A673 (cell line): ENCODE measurements at regions not wholly inside any gene's neighbourhood (a gene's known extent, or its start where the extent isn't known, plus 50 kb on each side); places are given as distances from the start of the nearest gene placed in this dataset.

Source experiments
- BruUV-seq: library from RNA; stranded (reverse); fragments of 400-500 nt; replicated peaks from 2 replicates; lab custom pipeline; 2021; lab: Mats Ljungman, UMichigan
- CTCF ChIA-PET: fragments of 300-600 bp; sonication (Branson Sonifier 250); formaldehyde crosslinking; loops from one replicate; lab custom pipeline; 2022; ENCODE audit warnings: antibody characterized with exemption; lab: Charles Lee
- POLR2A ChIA-PET: fragments of 300-600 bp; sonication (Branson Sonifier 250); formaldehyde crosslinking; loops from one replicate; lab custom pipeline; 2022; ENCODE audit warnings: antibody characterized with exemption; ENCODE audit not compliant: low non-redundant PET; lab: Charles Lee
- DNase-seq: peaks from one replicate; pipeline ENCODE4 v3.0.0-alpha.2; 2015; ENCODE audit warnings: low spot score
- H3K27ac ChIP-seq: fragments of 200-600 bp; sonication (generic); 2 replicates; pipeline ENCODE4 v1.5.1; 2016; ENCODE audit warnings: mixed run types, low read depth, mild to moderate bottlenecking, mixed read lengths, antibody characterized with exemption, low read length; ENCODE audit not compliant: poor library complexity, severe bottlenecking
- H3K27me3 ChIP-seq: fragments of 200-600 bp; sonication (generic); replicated peaks from 2 replicates; pipeline ENCODE4 v1.6.1; 2017; ENCODE audit warnings: mixed run types, low read depth, mild to moderate bottlenecking, mixed read lengths, antibody characterized with exemption, low read length; ENCODE audit not compliant: insufficient read depth, poor library complexity
- H3K36me3 ChIP-seq: fragments of 200-600 bp; sonication (generic); 2 replicates; pipeline ENCODE4 v1.6.1; 2016; ENCODE audit warnings: mixed run types, mild to moderate bottlenecking, mixed read lengths, antibody characterized with exemption, low read length; ENCODE audit not compliant: insufficient read depth, poor library complexity, severe bottlenecking
- H3K4me1 ChIP-seq: fragments of 200-600 bp; sonication (generic); 2 replicates; pipeline ENCODE4 v1.6.1; 2017; ENCODE audit warnings: mixed run types, mild to moderate bottlenecking, mixed read lengths, antibody characterized with exemption, low read length; ENCODE audit not compliant: insufficient read depth, poor library complexity, severe bottlenecking
- H3K4me3 ChIP-seq: fragments of 200-600 bp; sonication (generic); 2 replicates; pipeline ENCODE4 v1.5.1; 2016; ENCODE audit warnings: low read depth, mixed run types, mild to moderate bottlenecking, mixed read lengths, low read length; ENCODE audit not compliant: poor library complexity, severe bottlenecking
- H3K9me3 ChIP-seq: fragments of 200-600 bp; sonication (generic); 2 replicates; pipeline ENCODE4 v1.6.1; 2016; ENCODE audit warnings: mixed run types, low read depth, mild to moderate bottlenecking, mixed read lengths, antibody characterized with exemption, low read length; ENCODE audit not compliant: poor library complexity, severe bottlenecking
- EZH2 ChIP-seq: fragments of 200-600 bp; sonication (generic); IDR thresholded peaks from 2 replicates; pipeline ENCODE4 v1.6.1; 2017; ENCODE audit warnings: borderline replicate concordance, low read depth, mild to moderate bottlenecking, mixed read lengths, antibody characterized with exemption, low read length; ENCODE audit not compliant: poor library complexity, severe bottlenecking
- intact Hi-C: fragments of 100-400 bp; cut with micrococcal nuclease; formaldehyde crosslinking; loops from one replicate; pipeline ENCODE4 v1.10.0; 2022; ENCODE audit not compliant: unreplicated experiment
- TF ChIP-seq, protein P1 (sequence below): fragments of 300-800, 200-600 bp; sonication (generic); conservative IDR thresholded peaks from 2 replicates; pipeline ENCODE4 v1.5.1; 2017; ENCODE audit warnings: low read depth, mild to moderate bottlenecking, antibody characterized with exemption, low read length, moderate library complexity, mixed read lengths

DNA sequence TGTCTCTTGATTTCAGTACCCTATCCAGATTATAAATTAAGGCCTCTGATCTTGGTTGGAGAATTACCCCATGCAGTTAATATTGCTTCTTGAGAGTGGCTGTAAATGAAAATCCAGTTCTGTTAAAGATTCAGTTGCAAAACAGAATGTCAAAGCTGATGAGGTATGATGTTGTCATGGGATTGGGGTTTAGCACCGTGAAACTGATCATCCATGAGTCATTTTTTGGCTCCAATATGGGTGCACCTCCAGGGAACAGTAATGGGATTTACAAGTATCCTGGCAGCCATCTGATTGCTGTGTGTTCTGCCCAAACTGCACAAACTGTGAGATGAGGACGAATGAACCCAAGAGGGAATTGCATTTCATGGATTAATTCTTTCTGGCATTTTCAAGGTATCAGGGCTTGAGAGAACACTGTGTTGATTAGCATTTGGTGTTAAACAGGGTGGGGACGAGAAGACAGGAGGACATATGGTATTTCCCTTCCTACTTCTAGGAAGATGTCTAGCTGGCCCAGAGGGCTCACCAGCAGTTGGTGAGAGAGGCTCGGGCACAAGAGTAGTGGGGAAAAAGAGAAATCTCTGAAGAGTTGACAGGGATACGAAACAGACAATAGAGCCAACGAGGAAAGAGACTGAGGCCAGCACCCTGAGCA lies 214.7 kb downstream of the GAS1 start:
- H3K27me3 ChIP-seq, result no peaks in the 10 kb centered on the region
- H3K4me3 ChIP-seq, result no peak overlapping the region
- H3K9me3 ChIP-seq, result no peaks in the 10 kb centered on the region
- H3K4me1 ChIP-seq, result peaks cover 23% of the 10 kb centered on the region
- ChIA-PET POLR2A (no interaction called here), CTCF (no interaction called here)
- no peaks in the 10 kb centered on the region for H3K36me3 ChIP-seq
- intact Hi-C loops, result no loop called here
- no peak for TF ChIP-seq EZH2
- TF ChIP-seq, protein P1, sequence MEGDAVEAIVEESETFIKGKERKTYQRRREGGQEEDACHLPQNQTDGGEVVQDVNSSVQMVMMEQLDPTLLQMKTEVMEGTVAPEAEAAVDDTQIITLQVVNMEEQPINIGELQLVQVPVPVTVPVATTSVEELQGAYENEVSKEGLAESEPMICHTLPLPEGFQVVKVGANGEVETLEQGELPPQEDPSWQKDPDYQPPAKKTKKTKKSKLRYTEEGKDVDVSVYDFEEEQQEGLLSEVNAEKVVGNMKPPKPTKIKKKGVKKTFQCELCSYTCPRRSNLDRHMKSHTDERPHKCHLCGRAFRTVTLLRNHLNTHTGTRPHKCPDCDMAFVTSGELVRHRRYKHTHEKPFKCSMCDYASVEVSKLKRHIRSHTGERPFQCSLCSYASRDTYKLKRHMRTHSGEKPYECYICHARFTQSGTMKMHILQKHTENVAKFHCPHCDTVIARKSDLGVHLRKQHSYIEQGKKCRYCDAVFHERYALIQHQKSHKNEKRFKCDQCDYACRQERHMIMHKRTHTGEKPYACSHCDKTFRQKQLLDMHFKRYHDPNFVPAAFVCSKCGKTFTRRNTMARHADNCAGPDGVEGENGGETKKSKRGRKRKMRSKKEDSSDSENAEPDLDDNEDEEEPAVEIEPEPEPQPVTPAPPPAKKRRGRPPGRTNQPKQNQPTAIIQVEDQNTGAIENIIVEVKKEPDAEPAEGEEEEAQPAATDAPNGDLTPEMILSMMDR, result no peak
- DNase-seq, result peak; percentile 90
- H3K27ac ChIP-seq, result no peak overlapping the region
- no TSS peak for BruUV-seq

DNA sequence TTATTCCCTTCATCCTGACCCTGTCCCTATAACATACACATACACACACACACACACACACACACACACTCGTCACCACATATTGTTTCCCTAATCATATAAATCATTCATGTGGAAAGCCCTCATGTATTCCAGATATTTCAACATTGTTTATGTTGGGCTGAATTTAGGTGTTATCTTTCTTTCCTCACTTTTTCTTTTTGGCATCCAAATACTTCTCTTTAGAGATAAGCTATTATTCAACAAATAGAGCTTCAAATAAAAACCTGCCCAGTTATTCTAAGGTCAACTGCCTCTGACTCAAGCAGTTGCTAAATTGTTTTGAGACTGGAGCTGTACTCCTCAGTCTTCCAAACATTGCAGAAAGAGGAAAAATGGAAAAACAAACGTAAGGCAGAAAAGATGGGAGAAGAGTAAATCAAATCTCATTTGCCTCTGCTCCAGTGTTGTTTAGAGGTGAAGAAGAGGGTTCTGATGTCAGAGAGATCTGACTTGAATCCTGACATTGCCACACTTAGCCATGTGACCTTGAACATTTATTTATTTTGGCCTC lies 215.7 kb downstream of the GAS1 start:
- H3K9me3 ChIP-seq, result no peaks in the 10 kb centered on the region
- no peak overlapping the region for H3K27ac ChIP-seq
- H3K4me1 ChIP-seq, result peaks cover 23% of the 10 kb centered on the region
- POLR2A ChIA-PET, result interaction anchor here (0.7 kb wide), 1 partner anchor 84 kb away, joined by 4 read pairs; no protein-coding TSS in a partner anchor
- no peak for TF ChIP-seq EZH2
- TF ChIP-seq, protein P1, result no peak
- DNase-seq, result no peak
- no peaks in the 10 kb centered on the region for H3K36me3 ChIP-seq
- intact Hi-C loops, result no loop called here
- CTCF ChIA-PET, result no interaction called here
- no peaks in the 10 kb centered on the region for H3K27me3 ChIP-seq
- H3K4me3 ChIP-seq, result no peak overlapping the region
- no TSS peak for BruUV-seq

DNA sequence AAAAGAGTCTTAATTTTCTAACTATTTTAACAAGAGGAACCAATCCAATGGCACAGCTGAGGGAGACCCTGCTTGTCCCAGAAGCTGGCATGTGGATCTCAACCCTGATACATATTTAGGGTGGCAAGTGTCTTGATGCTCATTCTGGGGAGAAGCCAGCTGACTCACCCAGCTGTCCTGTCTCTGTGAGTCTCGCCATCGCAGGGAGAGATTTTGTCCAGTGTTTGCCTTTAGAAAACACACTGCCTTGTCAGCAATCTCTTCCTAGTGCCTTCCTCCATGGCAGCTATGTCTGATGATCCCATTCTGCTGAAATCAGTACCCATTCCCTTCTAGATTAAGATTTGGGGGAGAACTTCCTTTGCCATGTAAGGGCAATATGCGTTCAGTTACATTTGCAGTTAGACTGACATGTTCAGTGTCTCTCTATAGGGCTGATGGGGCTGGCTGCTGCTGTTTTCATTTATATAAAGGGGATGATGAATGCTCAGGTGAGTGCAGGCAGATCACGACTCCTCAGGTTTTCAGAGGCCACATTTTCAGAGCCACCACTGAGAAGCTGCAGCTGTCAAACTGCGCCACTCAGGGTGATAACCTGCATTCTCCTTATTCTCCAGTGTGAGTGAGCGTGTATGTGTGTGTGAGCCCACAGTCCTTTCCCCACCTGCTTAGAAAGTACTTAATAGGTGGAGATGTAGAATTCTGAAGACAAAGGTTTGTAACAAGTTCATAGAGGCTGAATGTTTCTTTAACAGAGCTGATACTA lies 217.0 kb downstream of the GAS1 start:
- H3K4me3 ChIP-seq, result no peak overlapping the region
- intact Hi-C loops, result no loop called here
- TF ChIP-seq EZH2, result no peak
- TF ChIP-seq, protein P1, result no peak
- no peak for DNase-seq
- no peaks in the 10 kb centered on the region for H3K9me3 ChIP-seq
- H3K27me3 ChIP-seq, result no peaks in the 10 kb centered on the region
- no peaks in the 10 kb centered on the region for H3K36me3 ChIP-seq
- BruUV-seq, result no TSS peak
- ChIA-PET CTCF (no interaction called here), POLR2A (no interaction called here)
- H3K27ac ChIP-seq, result no peak overlapping the region
- H3K4me1 ChIP-seq, result peaks cover 23% of the 10 kb centered on the region
